Suprapubic skin (tissue), 4 donors: ENCODE measurements at regions not wholly inside any gene's neighbourhood (a gene's known extent, or its start where the extent isn't known, plus 50 kb on each side); places are given as distances from the start of the nearest gene placed in this dataset.

Experiments
- DNase-seq, 2 donors: peaks; one replicate each; pipeline ENCODE4 v3.0.0-alpha.2; 2019; ENCODE audit warnings: low spot score in 2 of 2
- H3K27ac ChIP-seq: fragments of 200-600 bp; sonication (generic); one replicate; pipeline ENCODE4 v1.5.1; 2019
- H3K27me3 ChIP-seq: fragments of 200-600 bp; sonication (generic); one replicate; pipeline ENCODE4 v1.5.1; 2019
- H3K36me3 ChIP-seq: fragments of 200-600 bp; sonication (generic); one replicate; pipeline ENCODE4 v1.5.1; 2019
- H3K4me1 ChIP-seq: fragments of 200-600 bp; sonication (generic); one replicate; pipeline ENCODE4 v1.5.1; 2019
- H3K4me3 ChIP-seq: fragments of 200-600 bp; sonication (generic); one replicate; pipeline ENCODE4 v1.5.1; 2019; ENCODE audit warnings: mild to moderate bottlenecking
- H3K9me3 ChIP-seq: fragments of 200-600 bp; sonication (generic); one replicate; pipeline ENCODE4 v1.5.1; 2019
- CTCF ChIP-seq, 2 donors: fragments of 200-600 bp in 1 of 2; fragments of 450-650 bp in 1 of 2; sonication (generic) in 1 of 2; IDR thresholded peaks; one replicate each; pipeline ENCODE4 v1.5.1; 2016 to 2019; ENCODE audit warnings: antibody characterized with exemption in 2 of 2, mild to moderate bottlenecking in 1 of 2, moderate library complexity in 1 of 2
- EP300 ChIP-seq: sonication (generic); formaldehyde crosslinking; IDR thresholded peaks from one replicate; pipeline ENCODE4 v1.6.1; 2017; ENCODE audit warnings: antibody characterized with exemption
- POLR2A ChIP-seq, 2 donors: fragments of 450-650 bp; IDR thresholded peaks; one replicate each; pipeline ENCODE4 v1.6.1; 2017; ENCODE audit warnings: antibody characterized with exemption in 2 of 2, mild to moderate bottlenecking in 2 of 2, moderate library complexity in 2 of 2
- POLR2AphosphoS5 ChIP-seq, 3 donors: sonication (generic); formaldehyde crosslinking; IDR thresholded peaks; one replicate each; pipeline ENCODE4 v1.6.1; 2017; ENCODE audit warnings: antibody characterized with exemption in 3 of 3
- WGBS: methylation state at CpG from one replicate; pipeline ENCODE4 v1.1.5; 2018; 5-methylcytosine and 5-hydroxymethylcytosine counted together

- 87% methylated on average over 7 of the region's 7 CpGs for WGBS
- no peak overlapping the region for H3K4me3 ChIP-seq
- no peak for DNase-seq
Observed at GRCh38 chr5:155628346-155628745, 614.8 kb downstream of the KIF4B start.

GRCh38 chr5:155629597-155629996, 616.0 kb downstream of the KIF4B start:
- no peak for TF ChIP-seq EP300
- TF ChIP-seq CTCF (IDR thresholded peaks at IDR 0.05), result no peak
- TF ChIP-seq POLR2AphosphoS5 (IDR thresholded peaks at IDR 0.05), result no peak
- no peak for TF ChIP-seq POLR2A (IDR thresholded peaks at IDR 0.05)
- Histone ChIP-seq H3K27me3 (no peaks in the 10 kb centered on the region), H3K4me1 (no peaks in the 10 kb centered on the region), H3K9me3 (no peaks in the 10 kb centered on the region), H3K4me3 (no peak overlapping the region), H3K27ac (no peak overlapping the region), H3K36me3 (no peaks in the 10 kb centered on the region)
- no peak for DNase-seq
- 93% methylated on average over 1 of the region's 1 CpG for WGBS

More at GRCh38 chr5:155628346-155628745, 614.8 kb downstream of the KIF4B start:
- Histone ChIP-seq H3K4me1 (no peaks in the 10 kb centered on the region), H3K9me3 (no peaks in the 10 kb centered on the region), H3K27ac (no peak overlapping the region), H3K27me3 (no peaks in the 10 kb centered on the region), H3K36me3 (no peaks in the 10 kb centered on the region)
- TF ChIP-seq EP300 (no peak), POLR2AphosphoS5 (IDR thresholded peaks at IDR 0.05) (no peak), CTCF (IDR thresholded peaks at IDR 0.05) (no peak), POLR2A (IDR thresholded peaks at IDR 0.05) (no peak)

GRCh38 chr5:155631116-155631515, 617.6 kb downstream of the KIF4B start:
- Histone ChIP-seq H3K4me1 (no peaks in the 10 kb centered on the region), H3K27me3 (no peaks in the 10 kb centered on the region), H3K9me3 (no peaks in the 10 kb centered on the region), H3K27ac (no peak overlapping the region), H3K4me3 (no peak overlapping the region), H3K36me3 (no peaks in the 10 kb centered on the region)
- WGBS, result 39% methylated on average over 3 of the region's 3 CpGs
- no peak for DNase-seq
- no peak for TF ChIP-seq EP300
- no peak for TF ChIP-seq CTCF (IDR thresholded peaks at IDR 0.05)
- no peak for TF ChIP-seq POLR2AphosphoS5 (IDR thresholded peaks at IDR 0.05)
- TF ChIP-seq POLR2A (IDR thresholded peaks at IDR 0.05), result no peak

- Histone ChIP-seq H3K4me3 (no peak overlapping the region), H3K36me3 (no peaks in the 10 kb centered on the region), H3K4me1 (no peaks in the 10 kb centered on the region), H3K9me3 (no peaks in the 10 kb centered on the region), H3K27me3 (no peaks in the 10 kb centered on the region), H3K27ac (no peak overlapping the region)
- WGBS, result 95% methylated on average over 3 of the region's 3 CpGs
- no peak for DNase-seq
- TF ChIP-seq EP300 (no peak), POLR2A (IDR thresholded peaks at IDR 0.05) (no peak), POLR2AphosphoS5 (IDR thresholded peaks at IDR 0.05) (no peak), CTCF (IDR thresholded peaks at IDR 0.05) (no peak)
Observed at GRCh38 chr5:155633338-155633957, 619.9 kb downstream of the KIF4B start.

- Histone ChIP-seq H3K27ac (no peak overlapping the region), H3K27me3 (no peaks in the 10 kb centered on the region), H3K36me3 (no peaks in the 10 kb centered on the region), H3K9me3 (no peaks in the 10 kb centered on the region), H3K4me3 (no peak overlapping the region), H3K4me1 (no peaks in the 10 kb centered on the region)
- 42% methylated on average over 2 of the region's 2 CpGs for WGBS
- TF ChIP-seq CTCF (IDR thresholded peaks at IDR 0.05) (no peak), POLR2AphosphoS5 (IDR thresholded peaks at IDR 0.05) (no peak), POLR2A (IDR thresholded peaks at IDR 0.05) (no peak)
- DNase-seq, result no peak
Observed at GRCh38 chr5:155649666-155650065, 636.1 kb downstream of the KIF4B start.
